Neuronal stem cell (in vitro differentiated cells): ENCODE measurements at regions not wholly inside any gene's neighbourhood (a gene's known extent, or its start where the extent isn't known, plus 50 kb on each side); places are given as distances from the start of the nearest gene placed in this dataset.
A peak's percentile ranks its signal among the peaks of the same experiment; 100 is the strongest.

Source experiments
- DNase-seq: peaks from one replicate; pipeline ENCODE4 v3.0.0-alpha.2; 2013; ENCODE audit warnings: low spot score
- H2AFZ ChIP-seq: one replicate; pipeline ENCODE4 v1.6.1; 2013; ENCODE audit warnings: mild to moderate bottlenecking, low read length, inconsistent platforms
- H2AK5ac ChIP-seq: 2 replicates; pipeline ENCODE4 v1.6.1; 2013; ENCODE audit warnings: low read depth, mild to moderate bottlenecking, inconsistent platforms, low read length, moderate library complexity, mixed read lengths
- H2BK120ac ChIP-seq: 2 replicates; pipeline ENCODE4 v1.6.1; 2013; ENCODE audit warnings: low read depth, mild to moderate bottlenecking, inconsistent platforms, low read length, moderate library complexity, mixed read lengths
- H2BK12ac ChIP-seq: one replicate; pipeline ENCODE4 v1.6.1; 2013; ENCODE audit warnings: low read length, inconsistent platforms
- H2BK15ac ChIP-seq: 2 replicates; pipeline ENCODE4 v1.6.1; 2013; ENCODE audit warnings: mild to moderate bottlenecking, low read length, inconsistent platforms, mixed read lengths
- H2BK5ac ChIP-seq: one replicate; pipeline ENCODE4 v1.6.1; 2013; ENCODE audit warnings: inconsistent platforms, mild to moderate bottlenecking, low read length, moderate library complexity
- H3K14ac ChIP-seq: one replicate; pipeline ENCODE4 v1.6.1; 2013; ENCODE audit warnings: low read length, inconsistent platforms
- H3K18ac ChIP-seq: 2 replicates; pipeline ENCODE4 v1.6.1; 2013; ENCODE audit warnings: low read length, inconsistent platforms
- H3K23ac ChIP-seq: 2 replicates; pipeline ENCODE4 v1.6.1; 2013; ENCODE audit warnings: low read depth, mild to moderate bottlenecking, mixed read lengths, low read length, inconsistent platforms; ENCODE audit not compliant: poor library complexity
- H3K27ac ChIP-seq: replicated peaks from 3 replicates; pipeline ENCODE4 v1.5.1; 2013; ENCODE audit warnings: low read length, inconsistent platforms
- H3K27me3 ChIP-seq, 3 experiments: 2 replicates each; pipeline ENCODE4 v1.6.1; 2013; ENCODE audit warnings: low read length in 3 of 3, mild to moderate bottlenecking in 2 of 3, inconsistent platforms in 1 of 3, low read depth in 1 of 3, mixed read lengths in 1 of 3, moderate library complexity in 1 of 3; ENCODE audit not compliant: control insufficient read depth in 3 of 3, insufficient read depth in 3 of 3
- H3K36me3 ChIP-seq, 2 donors: replicated peaks in 1 of 2; 2 replicates each; pipeline ENCODE4 v1.6.1; 2013; ENCODE audit warnings: low read length in 2 of 2; ENCODE audit not compliant: control insufficient read depth in 2 of 2, insufficient read depth in 2 of 2
- H3K4ac ChIP-seq: 2 replicates; pipeline ENCODE4 v1.6.1; 2013; ENCODE audit warnings: inconsistent platforms, mild to moderate bottlenecking, low read length, moderate library complexity
- H3K4me1 ChIP-seq, 2 donors: 1 replicate in 1 of 2; 2 replicates in 1 of 2; pipeline ENCODE4 v1.6.1; 2013; ENCODE audit warnings: low read length in 2 of 2, low read depth in 1 of 2; ENCODE audit not compliant: control insufficient read depth in 2 of 2, insufficient read depth in 1 of 2
- H3K4me2 ChIP-seq: one replicate; pipeline ENCODE4 v1.6.1; 2013; ENCODE audit warnings: mild to moderate bottlenecking, low read length, inconsistent platforms; ENCODE audit not compliant: insufficient read depth, poor library complexity, severe bottlenecking
- H3K4me3 ChIP-seq, 2 donors: 2 replicates each; pipeline ENCODE4 v1.5.1; 2013; ENCODE audit warnings: low read length in 2 of 2, mild to moderate bottlenecking in 2 of 2, inconsistent platforms in 1 of 2, moderate library complexity in 1 of 2
- H3K79me1 ChIP-seq: one replicate; pipeline ENCODE4 v1.6.1; 2013; ENCODE audit warnings: low read depth, mild to moderate bottlenecking, inconsistent platforms, low read length, moderate library complexity
- H3K9ac ChIP-seq: one replicate; pipeline ENCODE4 v1.6.1; 2013; ENCODE audit warnings: mild to moderate bottlenecking, low read depth, low read length, inconsistent platforms; ENCODE audit not compliant: poor library complexity
- H3K9me3 ChIP-seq, 2 donors: replicated peaks in 1 of 2; 2 replicates each; pipeline versions ENCODE3 to v1.6.1; 2013; ENCODE audit warnings: low read length in 2 of 2, mild to moderate bottlenecking in 2 of 2, inconsistent platforms in 1 of 2, low read depth in 1 of 2, mixed read lengths in 1 of 2, moderate library complexity in 1 of 2; ENCODE audit not compliant: control insufficient read depth in 2 of 2, insufficient read depth in 1 of 2
- H4K8ac ChIP-seq: one replicate; pipeline ENCODE4 v1.6.1; 2013; ENCODE audit warnings: low read depth, mild to moderate bottlenecking, inconsistent platforms, low read length, moderate library complexity
- H4K91ac ChIP-seq: one replicate; pipeline ENCODE4 v1.6.1; 2013; ENCODE audit warnings: low read length, low read depth, mild to moderate bottlenecking, inconsistent platforms; ENCODE audit not compliant: poor library complexity
- WGBS, 2 donors: extraction: QIAGEN DNeasy Blood & Tissue Kit; methylation state at CpG; one replicate each; pipeline ENCODE4 v1.1.7; 2013; ENCODE audit warnings: missing lambda C conversion rate in 2 of 2, mixed read lengths in 1 of 2; ENCODE audit not compliant: insufficient read length in 2 of 2, insufficient replicate concordance in 1 of 2; ENCODE audit errors: extremely low coverage in 2 of 2; 5-methylcytosine and 5-hydroxymethylcytosine counted together

GRCh38 chr4:38313999-38314561 lies 349.9 kb upstream of the KLF3 start:
- Histone ChIP-seq H3K4me1 (peaks cover 3 to 10% of the 10 kb centered on the region in 2 donors), H2AK5ac (no peak overlapping the region), H3K14ac (no peak overlapping the region), H4K91ac (no peak overlapping the region), H2BK15ac (no peak overlapping the region), H3K79me1 (no peaks in the 10 kb centered on the region), H2BK120ac (no peak overlapping the region), H3K18ac (peak overlapping the region; percentile 17), H3K4me3 (no peak overlapping the region), H2AFZ (peak overlapping the region; percentile 39), H2BK5ac (no peak overlapping the region), H3K4ac (no peak overlapping the region), H3K23ac (no peak overlapping the region), H3K9ac (no peak overlapping the region), H3K36me3 (no peaks in the 10 kb centered on the region), H2BK12ac (no peak overlapping the region), H3K9me3 (no peaks in the 10 kb centered on the region), H4K8ac (no peak overlapping the region), H3K27ac (no peak overlapping the region), H3K4me2 (no peak overlapping the region), H3K27me3 (no peaks in the 10 kb centered on the region)
- WGBS, 2 donors, result no CpG with 5 or more reads among the region's 4 CpGs
- DNase-seq, result no peak

GRCh38 chr4:38314663-38315062 lies 349.3 kb upstream of the KLF3 start:
- Histone ChIP-seq H2BK15ac (no peak overlapping the region), H4K8ac (no peak overlapping the region), H2BK12ac (no peak overlapping the region), H3K79me1 (no peaks in the 10 kb centered on the region), H3K36me3 (no peaks in the 10 kb centered on the region), H3K4ac (no peak overlapping the region), H3K27me3 (no peaks in the 10 kb centered on the region), H3K4me3 (no peak overlapping the region), H3K18ac (no peak overlapping the region), H3K23ac (no peak overlapping the region), H2BK5ac (no peak overlapping the region), H3K9me3 (no peaks in the 10 kb centered on the region), H3K4me1 (peaks cover 6 to 13% of the 10 kb centered on the region in 2 donors), H3K14ac (no peak overlapping the region), H4K91ac (no peak overlapping the region), H3K9ac (no peak overlapping the region), H2AFZ (peak overlapping the region; percentile 39), H2BK120ac (no peak overlapping the region), H2AK5ac (no peak overlapping the region), H3K27ac (no peak overlapping the region), H3K4me2 (no peak overlapping the region)
- no CpG with 5 or more reads among the region's 5 CpGs for WGBS, 2 donors
- no peak for DNase-seq

GRCh38 chr4:38315286-38315685 lies 348.7 kb upstream of the KLF3 start:
- Histone ChIP-seq H2BK120ac (no peak overlapping the region), H3K9ac (no peak overlapping the region)
- no CpG with 5 or more reads among the region's 5 CpGs for WGBS, 2 donors

GRCh38 chr4:38316045-38316444 lies 348.0 kb upstream of the KLF3 start:
- H3K18ac ChIP-seq, result peak overlapping the region; percentile 44
- no peaks in the 10 kb centered on the region for H3K36me3 ChIP-seq
- H3K9ac ChIP-seq, result no peak overlapping the region
- no peak overlapping the region for H2BK12ac ChIP-seq
- H2AK5ac ChIP-seq, result no peak overlapping the region
- H2BK5ac ChIP-seq, result no peak overlapping the region
- no peak for DNase-seq
- H3K4me1 ChIP-seq, result peaks cover 11 to 15% of the 10 kb centered on the region in 2 donors
- no peak overlapping the region for H3K27ac ChIP-seq
- no peak overlapping the region for H3K4me3 ChIP-seq
- H3K4ac ChIP-seq, result no peak overlapping the region
- H3K79me1 ChIP-seq, result no peaks in the 10 kb centered on the region
- no peak overlapping the region for H2BK120ac ChIP-seq
- H4K8ac ChIP-seq, result no peak overlapping the region
- H2AFZ ChIP-seq, result no peak overlapping the region
- H4K91ac ChIP-seq, result no peak overlapping the region
- H2BK15ac ChIP-seq, result no peak overlapping the region
- no peaks in the 10 kb centered on the region for H3K9me3 ChIP-seq
- H3K4me2 ChIP-seq, result no peak overlapping the region
- no peak overlapping the region for H3K14ac ChIP-seq
- no peaks in the 10 kb centered on the region for H3K27me3 ChIP-seq
- WGBS, 2 donors, result no CpG with 5 or more reads among the region's 5 CpGs
- H3K23ac ChIP-seq, result no peak overlapping the region

More at GRCh38 chr4:38315286-38315685, 348.7 kb upstream of the KLF3 start:
- no peak overlapping the region for H3K27ac ChIP-seq
- peaks cover 10 to 16% of the 10 kb centered on the region in 2 donors for H3K4me1 ChIP-seq
- no peak overlapping the region for H2BK15ac ChIP-seq
- H3K4me3 ChIP-seq, result no peak overlapping the region
- no peak for DNase-seq
- no peaks in the 10 kb centered on the region for H3K27me3 ChIP-seq
- no peak overlapping the region for H3K18ac ChIP-seq
- H3K4me2 ChIP-seq, result no peak overlapping the region
- H2AFZ ChIP-seq, result no peak overlapping the region
- no peak overlapping the region for H2BK5ac ChIP-seq
- no peak overlapping the region for H4K91ac ChIP-seq
- H4K8ac ChIP-seq, result no peak overlapping the region
- H3K23ac ChIP-seq, result no peak overlapping the region
- no peak overlapping the region for H3K4ac ChIP-seq
- no peaks in the 10 kb centered on the region for H3K9me3 ChIP-seq
- no peaks in the 10 kb centered on the region for H3K36me3 ChIP-seq
- no peak overlapping the region for H2AK5ac ChIP-seq
- no peak overlapping the region for H3K14ac ChIP-seq
- H2BK12ac ChIP-seq, result no peak overlapping the region
- no peaks in the 10 kb centered on the region for H3K79me1 ChIP-seq
